NCI-H146 (cell line): ENCODE measurements at regions not wholly inside any gene's neighbourhood (a gene's known extent, or its start where the extent isn't known, plus 50 kb on each side); places are given as distances from the start of the nearest gene placed in this dataset.

ENCODE experiments used
- DNase-seq: peaks from one replicate; lab custom pipeline; 2025; lab: John Stamatoyannopoulos, UW

GRCh38 chr6:105907991-105908390, 178.1 kb upstream of the PRDM1 start:
- DNase-seq, result no peak

DNA sequence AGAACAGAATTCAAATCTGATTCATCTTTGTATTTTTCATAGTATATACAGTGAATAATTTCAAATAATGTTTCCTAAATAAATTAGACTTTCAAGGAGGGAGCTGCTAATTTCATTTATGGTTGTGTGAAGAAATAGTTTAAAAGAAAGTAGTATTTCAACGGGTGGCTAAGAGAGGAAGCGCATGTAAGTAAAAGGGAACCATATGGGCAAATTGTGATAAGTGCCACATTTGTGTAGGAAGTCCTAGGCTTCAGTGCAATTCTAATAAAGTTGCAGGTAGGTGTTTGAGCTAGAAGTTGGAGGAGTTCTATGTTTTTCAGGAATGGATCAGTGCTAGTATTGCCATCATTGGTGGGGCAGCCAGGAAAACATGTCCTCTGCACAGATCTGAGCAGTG, 178.8 kb upstream of the PRDM1 start:
- no peak for DNase-seq

GRCh38 chr6:105902401-105903031, 183.6 kb upstream of the PRDM1 start:
- DNase-seq, result no peak

DNA sequence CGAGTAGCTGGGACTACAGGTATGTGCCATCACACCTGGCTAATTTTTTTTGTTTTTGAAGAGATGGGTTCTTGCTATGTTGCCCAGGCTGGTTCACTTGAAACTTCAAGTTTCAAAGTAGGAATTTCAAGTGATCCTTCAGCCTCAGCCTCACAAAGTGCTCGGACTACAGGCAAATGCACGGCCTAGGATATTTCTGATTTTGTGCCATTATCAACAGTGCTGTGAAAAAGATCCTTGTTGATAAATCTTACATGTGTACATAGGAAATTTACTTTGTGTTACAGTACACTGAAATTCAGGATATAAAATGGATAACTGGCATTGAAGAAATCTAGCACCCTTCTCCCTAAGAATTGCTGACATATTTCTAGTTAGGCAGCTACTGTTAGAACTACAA, 184.6 kb upstream of the PRDM1 start:
- no peak for DNase-seq

DNA sequence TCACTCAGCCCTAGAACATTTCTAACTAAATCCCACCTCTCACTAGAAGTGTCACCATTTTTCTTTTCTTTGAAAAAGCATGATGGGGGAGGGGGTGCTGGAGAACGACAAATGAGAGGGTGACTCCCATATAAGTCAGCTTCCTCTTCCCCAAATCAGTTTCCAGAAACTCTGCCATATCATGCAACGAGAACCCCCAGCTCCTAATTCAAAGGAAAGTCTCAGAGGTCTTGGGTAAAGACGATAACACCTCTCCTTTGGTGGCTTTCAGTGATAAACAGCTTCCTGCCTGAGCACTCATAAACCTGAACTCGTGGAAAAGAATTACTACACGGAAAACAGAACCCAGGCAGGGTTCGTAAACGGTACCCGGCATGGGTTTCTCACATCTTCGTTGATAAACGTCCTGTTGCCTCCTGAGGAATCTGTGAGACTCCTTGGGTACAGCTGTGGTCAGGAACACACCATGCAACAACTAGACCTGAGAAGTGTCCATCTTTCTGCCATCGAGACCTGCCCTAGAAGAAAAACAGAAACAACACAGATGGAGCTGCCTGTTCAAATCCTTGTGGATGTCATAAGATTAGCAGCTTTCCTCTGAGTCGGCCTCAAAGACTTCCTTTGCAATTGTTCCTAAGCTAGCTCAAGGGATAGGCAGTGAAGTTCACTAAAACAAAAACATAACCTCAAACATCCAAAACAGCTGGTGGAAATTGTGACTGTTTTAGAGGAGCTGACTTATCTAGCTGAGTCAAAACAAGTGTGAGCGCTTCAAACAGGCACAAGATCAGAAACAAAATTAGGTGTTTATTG, 185.8 kb upstream of the PRDM1 start:
- no peak for DNase-seq

GRCh38 chr6:105898286-105898685, 187.8 kb upstream of the PRDM1 start:
- no peak for DNase-seq

DNA sequence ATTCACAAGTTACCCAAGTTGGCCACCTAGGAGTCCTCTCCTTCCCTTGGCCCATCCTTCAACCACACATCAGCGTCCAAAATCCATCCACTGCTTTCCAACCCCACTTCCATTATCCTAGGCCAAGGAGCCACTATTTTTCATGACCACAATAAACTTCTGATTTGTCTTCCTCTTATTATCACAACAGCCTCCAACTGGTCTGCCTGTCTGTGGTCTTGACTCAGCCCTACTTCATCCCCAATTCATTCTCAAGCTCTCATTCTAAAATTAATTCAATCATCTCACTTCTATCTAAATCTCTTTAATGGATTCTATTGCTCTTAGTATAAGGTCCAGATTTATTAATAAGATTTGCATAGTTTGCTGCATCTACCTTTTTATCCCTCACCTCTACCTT, 189.0 kb upstream of the PRDM1 start:
- DNase-seq, result no peak

- DNase-seq, result no peak
These were observed 189.4 kb upstream of the PRDM1 start for GRCh38 chr6:105896821-105897095.

GRCh38 chr6:105896052-105896820, 189.9 kb upstream of the PRDM1 start:
- no peak for DNase-seq

GRCh38 chr6:105894556-105894955, 191.6 kb upstream of the PRDM1 start:
- DNase-seq, result no peak

- no peak for DNase-seq
These were observed 192.4 kb upstream of the PRDM1 start for GRCh38 chr6:105893741-105894140.

DNA sequence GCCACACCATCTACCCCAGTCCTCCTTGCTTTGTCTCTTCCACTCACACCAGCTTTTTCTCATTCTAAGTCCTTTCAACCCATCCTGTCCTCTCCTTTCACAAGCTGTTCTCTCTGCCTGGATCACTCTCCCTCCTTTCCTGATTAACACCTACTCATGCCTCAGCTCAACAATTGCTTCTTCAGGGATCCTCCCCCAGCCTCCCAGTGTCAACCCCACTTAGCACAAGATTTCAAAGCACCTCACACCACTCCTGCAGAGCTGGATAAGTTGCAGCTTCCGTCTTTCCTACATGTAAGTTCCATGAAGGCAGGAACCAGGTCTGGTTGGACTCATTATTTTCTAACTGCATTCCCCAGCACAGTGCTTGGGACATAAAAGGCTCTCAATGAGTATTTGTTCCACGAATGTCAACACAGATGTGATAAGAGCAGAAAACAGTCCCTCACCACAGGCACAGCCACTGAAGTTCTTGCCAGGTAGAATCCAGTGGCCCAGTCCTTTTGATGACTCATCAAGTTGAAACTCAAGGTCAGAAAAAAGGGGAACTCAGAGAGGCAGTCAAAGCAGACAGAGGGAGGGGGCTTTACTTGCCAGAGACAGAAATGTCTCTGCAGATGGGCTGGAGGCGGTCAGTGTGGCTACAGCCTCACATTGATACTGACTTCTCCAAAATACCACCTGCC, 193.4 kb upstream of the PRDM1 start:
- DNase-seq, result no peak

GRCh38 chr6:105890521-105891244, 195.5 kb upstream of the PRDM1 start:
- no peak for DNase-seq

GRCh38 chr6:105889902-105890301, 196.2 kb upstream of the PRDM1 start:
- DNase-seq, result no peak

- DNase-seq, result no peak
These were observed 199.2 kb upstream of the PRDM1 start for GRCh38 chr6:105886814-105887544.

DNA sequence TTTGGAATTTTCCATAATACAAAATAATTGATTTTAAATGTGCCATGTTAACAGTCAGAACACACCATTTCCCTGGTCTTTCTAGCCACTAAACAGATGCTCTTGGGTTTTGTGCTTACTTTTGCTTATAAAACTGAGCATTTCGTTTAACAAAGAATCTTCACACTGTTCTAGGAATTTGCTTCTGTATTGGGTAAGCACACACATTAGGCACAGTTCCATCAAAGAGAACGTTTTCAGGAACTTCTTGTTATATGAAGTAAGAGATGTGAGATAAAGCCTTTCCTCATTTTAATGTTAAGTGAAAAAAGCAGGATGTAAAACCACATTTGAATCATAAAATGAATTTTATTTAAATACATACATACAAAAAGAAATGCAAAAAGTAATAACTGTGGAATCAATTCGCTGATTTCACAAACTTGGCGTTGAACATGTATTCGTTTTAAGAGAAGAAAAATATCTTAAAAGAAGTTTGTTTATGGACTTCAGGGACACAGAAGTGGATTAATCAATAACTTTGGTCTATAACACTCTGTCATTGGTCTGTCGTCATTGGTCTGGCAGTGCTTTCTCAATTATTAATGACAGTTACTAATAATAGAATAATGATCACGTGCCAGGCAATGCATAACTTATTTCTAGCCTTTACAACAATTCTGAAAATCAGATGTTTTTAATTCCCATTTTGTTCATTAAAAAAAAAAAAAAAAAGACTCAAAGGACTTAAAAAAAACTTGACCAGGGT, 199.9 kb upstream of the PRDM1 start:
- no peak for DNase-seq

GRCh38 chr6:105884426-105884825, 201.7 kb upstream of the PRDM1 start:
- DNase-seq, result no peak

GRCh38 chr6:105884011-105884410, 202.1 kb upstream of the PRDM1 start:
- DNase-seq, result no peak

GRCh38 chr6:105882828-105883227, 203.3 kb upstream of the PRDM1 start:
- DNase-seq, result no peak

GRCh38 chr6:105882121-105882803, 203.9 kb upstream of the PRDM1 start:
- DNase-seq, result no peak
